OCI-LY3 (cell line): ENCODE measurements at regions not wholly inside any gene's neighbourhood (a gene's known extent, or its start where the extent isn't known, plus 50 kb on each side); places are given as distances from the start of the nearest gene placed in this dataset.

ENCODE experiments used
- H2AFZ ChIP-seq: fragments of 200-600, 300-600 bp; shearing (Covaris generic); 2 replicates; pipeline ENCODE4 v1.6.0; 2014; ENCODE audit warnings: antibody characterized with exemption, low read depth, low read length
- H3K27ac ChIP-seq: fragments of 200-600, 300-600 bp; sonication (generic); 2 replicates; pipeline ENCODE4 v1.5.1; 2014; ENCODE audit warnings: mild to moderate bottlenecking, low read length, moderate library complexity, mixed read lengths
- H3K27me3 ChIP-seq: fragments of 200-600, 300-600 bp; sonication (generic); 2 replicates; pipeline ENCODE4 v1.6.1; 2014; ENCODE audit warnings: low read depth, low read length, mixed read lengths
- H3K36me3 ChIP-seq: fragments of 200-600, 300-600 bp; sonication (generic); replicated peaks from 2 replicates; pipeline ENCODE3; 2014; ENCODE audit warnings: low read depth, low read length, mixed read lengths
- H3K4me1 ChIP-seq: fragments of 300-600, 200-600 bp; sonication (generic); 2 replicates; pipeline ENCODE4 v1.6.1; 2014; ENCODE audit warnings: low read length, mixed read lengths
- H3K4me2 ChIP-seq: fragments of 200-600, 300-600 bp; sonication (generic); 2 replicates; pipeline ENCODE4 v1.6.1; 2014; ENCODE audit warnings: low read length, mixed read lengths
- H3K4me3 ChIP-seq: fragments of 300-600, 200-600 bp; sonication (generic); 2 replicates; pipeline ENCODE4 v1.5.1; 2014; ENCODE audit warnings: antibody characterized with exemption, mild to moderate bottlenecking, low read length, moderate library complexity
- H3K79me2 ChIP-seq: fragments of 300-600, 200-600 bp; shearing (Covaris generic); 2 replicates; pipeline ENCODE4 v1.6.1; 2014; ENCODE audit warnings: mild to moderate bottlenecking, low read length, mixed read lengths
- H3K9ac ChIP-seq: fragments of 300-600, 200-600 bp; shearing (Covaris generic); 2 replicates; pipeline ENCODE4 v1.6.0; 2014; ENCODE audit warnings: mild to moderate bottlenecking, low read length, moderate library complexity
- H3K9me3 ChIP-seq: fragments of 200-600, 300-600 bp; shearing (Covaris generic); 2 replicates; pipeline ENCODE4 v1.6.1; 2014; ENCODE audit warnings: low read length, mixed read lengths; ENCODE audit not compliant: insufficient read depth
- H4K20me1 ChIP-seq: fragments of 200-600, 300-600 bp; sonication (generic); 2 replicates; pipeline ENCODE4 v1.6.1; 2016; ENCODE audit warnings: low read length, mixed read lengths; ENCODE audit not compliant: insufficient read depth
- CTCF ChIP-seq: fragments of 200-600, 300-600 bp; sonication (generic); IDR thresholded peaks from 2 replicates; pipeline ENCODE4 v1.5.1; 2014; ENCODE audit warnings: antibody characterized with exemption, low read length, low read depth
- EZH2phosphoT487 ChIP-seq: fragments of 200-600 bp; shearing (Covaris generic); IDR thresholded peaks from 2 replicates; pipeline ENCODE4 v1.6.1; 2018; ENCODE audit warnings: antibody characterized with exemption, mixed run types, low read depth

GRCh38 chr10:108592956-108593355, 1330.4 kb downstream of the XPNPEP1 start:
- no peaks in the 10 kb centered on the region for H3K27me3 ChIP-seq
- H4K20me1 ChIP-seq: no peaks in the 10 kb centered on the region
- peaks cover 39% of the 10 kb centered on the region for H3K4me1 ChIP-seq
- H3K9ac ChIP-seq: no peak overlapping the region
- no peak overlapping the region for H3K4me3 ChIP-seq
- H3K79me2 ChIP-seq: no peaks in the 10 kb centered on the region
- H3K4me2 ChIP-seq: no peak overlapping the region
- TF ChIP-seq CTCF (no peak), EZH2phosphoT487 (no peak)
- H3K27ac ChIP-seq: no peak overlapping the region
- H3K36me3 ChIP-seq: no peaks in the 10 kb centered on the region
- no peak overlapping the region for H2AFZ ChIP-seq
- H3K9me3 ChIP-seq: no peaks in the 10 kb centered on the region

- Histone ChIP-seq H3K4me1 (peaks cover 49% of the 10 kb centered on the region), H3K4me2 (no peak overlapping the region), H4K20me1 (no peaks in the 10 kb centered on the region), H3K4me3 (no peak overlapping the region), H3K27me3 (no peaks in the 10 kb centered on the region), H3K27ac (no peak overlapping the region), H3K9ac (no peak overlapping the region), H3K9me3 (no peaks in the 10 kb centered on the region), H2AFZ (no peak overlapping the region), H3K79me2 (no peaks in the 10 kb centered on the region), H3K36me3 (no peaks in the 10 kb centered on the region)
- TF ChIP-seq EZH2phosphoT487 (no peak), CTCF (no peak)
These were observed 1331.9 kb downstream of the XPNPEP1 start for GRCh38 chr10:108591417-108591816.

GRCh38 chr10:108586424-108586823, 1336.9 kb downstream of the XPNPEP1 start:
- 0 out of 2 replicates have a peak overlapping the region, but pooled peaks have one; percentile 20 for H3K4me2 ChIP-seq
- no peak overlapping the region for H2AFZ ChIP-seq
- peaks cover 62% of the 10 kb centered on the region for H3K4me1 ChIP-seq
- H3K9me3 ChIP-seq: no peaks in the 10 kb centered on the region
- H3K27me3 ChIP-seq: no peaks in the 10 kb centered on the region
- no peaks in the 10 kb centered on the region for H3K79me2 ChIP-seq
- no peak for TF ChIP-seq CTCF
- TF ChIP-seq EZH2phosphoT487: no peak
- H4K20me1 ChIP-seq: no peaks in the 10 kb centered on the region
- H3K4me3 ChIP-seq: no peak overlapping the region
- H3K36me3 ChIP-seq: peaks cover 8% of the 10 kb centered on the region
- H3K27ac ChIP-seq: peak overlapping the region; percentile 42
- no peak overlapping the region for H3K9ac ChIP-seq

- TF ChIP-seq CTCF (no peak), EZH2phosphoT487 (no peak)
- no peaks in the 10 kb centered on the region for H3K27me3 ChIP-seq
- H3K4me3 ChIP-seq: no peak overlapping the region
These were observed 1339.4 kb downstream of the XPNPEP1 start for GRCh38 chr10:108583877-108584276.

More at GRCh38 chr10:108583877-108584276, 1339.4 kb downstream of the XPNPEP1 start:
- no peak overlapping the region for H3K9ac ChIP-seq
- no peaks in the 10 kb centered on the region for H4K20me1 ChIP-seq
- H2AFZ ChIP-seq: no peak overlapping the region
- H3K4me2 ChIP-seq: no peak overlapping the region
- H3K9me3 ChIP-seq: no peaks in the 10 kb centered on the region
- peaks cover 8% of the 10 kb centered on the region for H3K36me3 ChIP-seq
- no peak overlapping the region for H3K27ac ChIP-seq
- H3K79me2 ChIP-seq: no peaks in the 10 kb centered on the region
- H3K4me1 ChIP-seq: peaks cover 62% of the 10 kb centered on the region
